ENCODE measurements at regions not wholly inside any gene's neighbourhood (a gene's known extent, or its start where the extent isn't known, plus 50 kb on each side); places are given as distances from the start of the nearest gene placed in this dataset.

- TF ChIP-seq POLR2A (IDR thresholded peaks at IDR 0.05) (no peak), EP300 (IDR thresholded peaks at IDR 0.05) (no peak)
- TF ChIP-seq, protein P1, sequence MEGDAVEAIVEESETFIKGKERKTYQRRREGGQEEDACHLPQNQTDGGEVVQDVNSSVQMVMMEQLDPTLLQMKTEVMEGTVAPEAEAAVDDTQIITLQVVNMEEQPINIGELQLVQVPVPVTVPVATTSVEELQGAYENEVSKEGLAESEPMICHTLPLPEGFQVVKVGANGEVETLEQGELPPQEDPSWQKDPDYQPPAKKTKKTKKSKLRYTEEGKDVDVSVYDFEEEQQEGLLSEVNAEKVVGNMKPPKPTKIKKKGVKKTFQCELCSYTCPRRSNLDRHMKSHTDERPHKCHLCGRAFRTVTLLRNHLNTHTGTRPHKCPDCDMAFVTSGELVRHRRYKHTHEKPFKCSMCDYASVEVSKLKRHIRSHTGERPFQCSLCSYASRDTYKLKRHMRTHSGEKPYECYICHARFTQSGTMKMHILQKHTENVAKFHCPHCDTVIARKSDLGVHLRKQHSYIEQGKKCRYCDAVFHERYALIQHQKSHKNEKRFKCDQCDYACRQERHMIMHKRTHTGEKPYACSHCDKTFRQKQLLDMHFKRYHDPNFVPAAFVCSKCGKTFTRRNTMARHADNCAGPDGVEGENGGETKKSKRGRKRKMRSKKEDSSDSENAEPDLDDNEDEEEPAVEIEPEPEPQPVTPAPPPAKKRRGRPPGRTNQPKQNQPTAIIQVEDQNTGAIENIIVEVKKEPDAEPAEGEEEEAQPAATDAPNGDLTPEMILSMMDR (IDR thresholded peaks at IDR 0.05), result no peak
Observed at GRCh38 chr2:185934232-185934631, 195.6 kb downstream of the FSIP2 start.
